IMR-90 (cell line): ENCODE measurements at regions not wholly inside any gene's neighbourhood (a gene's known extent, or its start where the extent isn't known, plus 50 kb on each side); places are given as distances from the start of the nearest gene placed in this dataset.

Source experiments
- ATAC-seq: fragments of 200-7000 bp; cut with Tn5 transposase; 2 replicates; pipeline ENCODE4 v1.9.1; 2020; ENCODE audit warnings: low read depth, mild to moderate bottlenecking, moderate library complexity
- BruUV-seq: library from RNA; stranded (reverse); fragments of 400-500 nt; replicated peaks from 2 replicates; lab custom pipeline; 2021; lab: Mats Ljungman, UMichigan
- CTCF ChIA-PET: fragments of 300-600 bp; formaldehyde crosslinking; extraction: SDS; loops from one replicate; lab custom pipeline; 2021; ENCODE audit warnings: antibody characterized with exemption; lab: Yijun Ruan, JAX
- POLR2A ChIA-PET: fragments of 300-600 bp; sonication (Branson Sonifier 250); formaldehyde crosslinking; loops from one replicate; lab custom pipeline; 2022; ENCODE audit warnings: antibody characterized with exemption; ENCODE audit not compliant: unreplicated experiment; lab: Charles Lee
- DNase-seq: peaks from one replicate; pipeline ENCODE4 v3.0.0; 2013
- H2AFZ ChIP-seq: replicated peaks from 2 replicates; pipeline ENCODE3; 2013; ENCODE audit warnings: low read length, mild to moderate bottlenecking; ENCODE audit not compliant: poor library complexity
- H2AK5ac ChIP-seq: 2 replicates; pipeline ENCODE4 v1.6.1; 2013; ENCODE audit warnings: low read depth, low read length, inconsistent platforms
- H2AK9ac ChIP-seq: replicated peaks from 2 replicates; pipeline ENCODE3; 2013; ENCODE audit warnings: mild to moderate bottlenecking, low read depth, low read length, moderate library complexity; ENCODE audit not compliant: poor library complexity
- H2BK120ac ChIP-seq: 2 replicates; pipeline ENCODE4 v1.6.1; 2013; ENCODE audit warnings: low read depth, low read length, inconsistent platforms
- H2BK15ac ChIP-seq: 3 replicates; pipeline ENCODE4 v1.6.1; 2013; ENCODE audit warnings: low read depth, low read length, inconsistent platforms
- H2BK20ac ChIP-seq: 2 replicates; pipeline ENCODE4 v1.6.1; 2013; ENCODE audit warnings: low read depth, mild to moderate bottlenecking, inconsistent platforms, low read length, moderate library complexity
- H2BK5ac ChIP-seq: 2 replicates; pipeline ENCODE4 v1.6.1; 2013; ENCODE audit warnings: mild to moderate bottlenecking, low read depth, low read length, inconsistent platforms; ENCODE audit not compliant: poor library complexity, severe bottlenecking
- H3K14ac ChIP-seq: replicated peaks from 2 replicates; pipeline ENCODE4 v1.6.1; 2013; ENCODE audit warnings: low read depth, low read length, inconsistent platforms
- H3K18ac ChIP-seq: 2 replicates; pipeline ENCODE4 v1.6.1; 2013; ENCODE audit warnings: low read depth, low read length, control low read depth
- H3K23ac ChIP-seq: 2 replicates; pipeline ENCODE4 v1.6.1; 2013; ENCODE audit warnings: low read depth, low read length, inconsistent platforms
- H3K27ac ChIP-seq: 2 replicates; pipeline ENCODE4 v1.5.1; 2013; ENCODE audit warnings: mild to moderate bottlenecking, control low read depth, low read length; ENCODE audit not compliant: insufficient read depth
- H3K27me3 ChIP-seq: 2 replicates; pipeline ENCODE4 v1.6.1; 2013; ENCODE audit warnings: low read length; ENCODE audit not compliant: control insufficient read depth, insufficient read depth
- H3K36me3 ChIP-seq: 2 replicates; pipeline ENCODE4 v1.6.1; 2013; ENCODE audit warnings: low read length, mixed read lengths; ENCODE audit not compliant: control insufficient read depth, insufficient read depth
- H3K4ac ChIP-seq: 2 replicates; pipeline ENCODE4 v1.6.1; 2013; ENCODE audit warnings: low read depth, low read length, inconsistent platforms
- H3K4me1 ChIP-seq: 2 replicates; pipeline ENCODE4 v1.6.1; 2013; ENCODE audit warnings: low read length, mixed read lengths; ENCODE audit not compliant: control insufficient read depth, insufficient read depth
- H3K4me2 ChIP-seq: 2 replicates; pipeline ENCODE4 v1.6.1; 2013; ENCODE audit warnings: low read depth, mild to moderate bottlenecking, control low read depth, low read length, moderate library complexity
- H3K4me3 ChIP-seq: 2 replicates; pipeline ENCODE4 v1.5.1; 2013; ENCODE audit warnings: low read depth, mild to moderate bottlenecking, control low read depth, low read length, moderate library complexity; ENCODE audit not compliant: insufficient read depth
- H3K56ac ChIP-seq: 2 replicates; pipeline ENCODE4 v1.6.1; 2013; ENCODE audit warnings: low read length, inconsistent platforms; ENCODE audit not compliant: insufficient read depth; ENCODE audit errors: extremely low read depth
- H3K79me1 ChIP-seq, 2 experiments: 2 replicates each; pipeline ENCODE4 v1.6.1; 2013; ENCODE audit warnings: low read length in 2 of 2, inconsistent platforms in 1 of 2, low read depth in 1 of 2
- H3K9ac ChIP-seq: 2 replicates; pipeline ENCODE4 v1.6.1; 2013; ENCODE audit warnings: low read depth, low read length, control low read depth
- H3K9me1 ChIP-seq: 2 replicates; pipeline ENCODE4 v1.6.1; 2013; ENCODE audit warnings: low read length, inconsistent platforms; ENCODE audit not compliant: insufficient read depth
- H3K9me3 ChIP-seq: 2 replicates; pipeline ENCODE4 v1.6.1; 2013; ENCODE audit warnings: low read length; ENCODE audit not compliant: control insufficient read depth, insufficient read depth
- H4K20me1 ChIP-seq: 2 replicates; pipeline ENCODE4 v1.6.1; 2013; ENCODE audit warnings: low read length, inconsistent platforms; ENCODE audit not compliant: insufficient read depth
- H4K5ac ChIP-seq: 2 replicates; pipeline ENCODE4 v1.6.1; 2013; ENCODE audit warnings: mild to moderate bottlenecking, low read depth, low read length, control low read depth
- H4K8ac ChIP-seq, 2 experiments: 2 replicates each; pipeline ENCODE4 v1.6.1; 2013; ENCODE audit warnings: low read depth in 2 of 2, low read length in 2 of 2, control low read depth in 1 of 2, inconsistent platforms in 1 of 2
- H4K91ac ChIP-seq: 2 replicates; pipeline ENCODE4 v1.6.1; 2013; ENCODE audit warnings: low read depth, low read length, inconsistent platforms; ENCODE audit not compliant: insufficient read depth
- CEBPB ChIP-seq: IDR thresholded peaks from 2 replicates; pipeline ENCODE4 v1.6.1; 2012; ENCODE audit warnings: low read depth, low read length, improper control_type of control experiment
- FOS ChIP-seq: fragments of 150-350 bp; IDR thresholded peaks from 2 replicates; pipeline ENCODE4 v1.6.1; 2016; ENCODE audit warnings: low read depth, low read length
- MAZ ChIP-seq: IDR thresholded peaks from 2 replicates; pipeline ENCODE4 v1.6.1; 2012; ENCODE audit warnings: low read depth, mild to moderate bottlenecking, low read length, improper control_type of control experiment, moderate library complexity, borderline replicate concordance
- RAD21 ChIP-seq: IDR thresholded peaks from 2 replicates; pipeline ENCODE4 v1.6.1; 2012; ENCODE audit warnings: low read length, improper control_type of control experiment
- RCOR1 ChIP-seq: IDR thresholded peaks from 2 replicates; pipeline ENCODE4 v1.6.1; 2012; ENCODE audit warnings: mild to moderate bottlenecking, low read length, improper control_type of control experiment; ENCODE audit not compliant: insufficient replicate concordance
- SMC3 ChIP-seq: fragments of 150-350 bp; IDR thresholded peaks from 2 replicates; pipeline ENCODE4 v1.6.1; 2016; ENCODE audit warnings: low read depth, mild to moderate bottlenecking, antibody characterized with exemption, low read length, moderate library complexity
- WGBS, 2 experiments: methylation state at CpG; one replicate each; pipeline versions ENCODE4 v1.1.5 to v1.1.7; 2013; ENCODE audit warnings: missing lambda C conversion rate in 2 of 2; ENCODE audit not compliant: insufficient read length in 1 of 2; ENCODE audit errors: extremely low coverage in 2 of 2; 5-methylcytosine and 5-hydroxymethylcytosine counted together
- dilution Hi-C: fragments of 300-500 bp; cut with HindIII; formaldehyde crosslinking; loops from one replicate; pipeline ENCODE4 v1.14.3; 2018; ENCODE audit warnings: low sequenced_read_pairs; ENCODE audit not compliant: unreplicated experiment
- in situ Hi-C: fragments of 300-500 bp; cut with MboI; formaldehyde crosslinking; loops from 3 replicates; pipeline ENCODE4 v1.14.3; 2019; ENCODE audit warnings: low sequenced_read_pairs, inconsistent platforms, mixed read lengths
- intact Hi-C: fragments of 100-400 bp; cut with micrococcal nuclease; formaldehyde crosslinking; loops from 2 replicates; pipeline ENCODE4 v1.10.0; 2022
- TF ChIP-seq, protein P1 (sequence below): conservative IDR thresholded peaks from 2 replicates; pipeline ENCODE4 v1.5.1; 2012; ENCODE audit warnings: mild to moderate bottlenecking, low read depth, low read length, improper control_type of control experiment

DNA sequence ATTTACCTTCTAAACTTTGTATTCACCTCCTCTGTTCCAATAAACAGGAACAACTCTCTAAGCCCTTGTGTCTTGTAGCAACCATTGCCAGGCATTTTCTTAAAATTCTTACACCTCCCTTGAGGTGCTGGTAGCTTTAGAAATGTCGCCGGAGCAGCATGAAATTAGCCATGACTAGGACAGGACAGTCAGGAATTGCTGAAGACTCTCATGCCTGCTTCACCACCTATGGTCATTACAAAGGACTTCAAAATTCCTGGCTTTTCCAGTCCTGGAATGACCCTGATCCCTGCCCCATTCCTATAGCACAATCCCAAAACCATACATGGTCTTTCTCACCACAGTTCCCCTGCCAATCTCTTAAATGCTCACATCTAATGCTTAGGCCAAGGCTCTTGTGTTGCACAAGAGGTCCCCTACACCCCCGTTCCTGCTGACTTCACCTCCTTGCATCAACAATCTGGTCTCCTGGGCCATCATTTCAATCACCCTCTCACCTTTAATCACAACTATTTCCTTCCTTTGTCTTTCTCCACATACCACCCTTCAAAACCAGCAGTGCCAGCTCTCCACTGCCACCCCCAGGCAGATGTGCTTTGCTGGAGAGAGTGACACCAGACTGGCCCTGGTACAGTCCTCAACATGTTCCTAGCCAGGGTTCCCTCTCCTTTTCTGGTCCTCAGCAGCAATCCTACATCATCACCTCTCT, 113.2 kb upstream of the TJP1 start:
- ChIA-PET POLR2A (interaction anchor here (0.8 kb wide), 1 partner anchor 133 kb away, joined by 7 read pairs; no protein-coding TSS in a partner anchor), CTCF (interaction anchor here (2.2 kb wide), 1 partner anchor 10 kb away, joined by 9 read pairs; no protein-coding TSS in a partner anchor)
- Histone ChIP-seq H3K23ac (no peak overlapping the region), H3K9me1 (peaks cover 20% of the 10 kb centered on the region), H2AFZ (peak overlapping the region; percentile 9), H3K27ac (no peak overlapping the region), H4K5ac (peak overlapping the region; percentile 35; the same call in 1 of the 2 replicates), H3K36me3 (no peaks in the 10 kb centered on the region), H3K9me3 (peaks cover 3% of the 10 kb centered on the region), H3K56ac (no peak overlapping the region), H3K4ac (peak overlapping the region; percentile 87), H3K27me3 (no peaks in the 10 kb centered on the region), H4K20me1 (no peaks in the 10 kb centered on the region), H2BK20ac (peak overlapping the region; percentile 53), H3K79me1 (0 out of 4 replicates have a peak, but pooled peaks cover 0 to 4% of the 10 kb centered on the region in 2 experiments), H2AK9ac (no peak overlapping the region), H3K4me2 (no peak overlapping the region), H2BK120ac (peak overlapping the region; percentile 70), H3K4me3 (no peak overlapping the region), H4K8ac (peak overlapping the region; percentile 4 to 26; a peak in 2 of 4 replicates), H3K9ac (no peak overlapping the region), H2BK5ac (no peak overlapping the region), H2BK15ac (peak overlapping the region; percentile 2), H2AK5ac (peak overlapping the region; percentile 84), H3K14ac (peak overlapping the region; percentile 70), H3K18ac (peak overlapping the region; percentile 49; the same call in 1 of the 2 replicates), H3K4me1 (peaks cover 16% of the 10 kb centered on the region), H4K91ac (peak overlapping the region; percentile 39)
- intact Hi-C loops, result loop anchor here (2.0 to 5.0 kb wide), 2 partner anchors 187 to 268 kb away; no protein-coding TSS in a partner anchor
- DNase-seq (no peak), ATAC-seq (no peak)
- no TSS peak for BruUV-seq
- TF ChIP-seq SMC3 (0 out of 2 replicates have a peak, but pooled peaks have one; percentile 13), RCOR1 (no peak), FOS (no peak), CEBPB (peak; percentile 76), MAZ (no peak), RAD21 (peak; percentile 25; the same call in 1 of the 2 replicates)
- TF ChIP-seq, protein P1, sequence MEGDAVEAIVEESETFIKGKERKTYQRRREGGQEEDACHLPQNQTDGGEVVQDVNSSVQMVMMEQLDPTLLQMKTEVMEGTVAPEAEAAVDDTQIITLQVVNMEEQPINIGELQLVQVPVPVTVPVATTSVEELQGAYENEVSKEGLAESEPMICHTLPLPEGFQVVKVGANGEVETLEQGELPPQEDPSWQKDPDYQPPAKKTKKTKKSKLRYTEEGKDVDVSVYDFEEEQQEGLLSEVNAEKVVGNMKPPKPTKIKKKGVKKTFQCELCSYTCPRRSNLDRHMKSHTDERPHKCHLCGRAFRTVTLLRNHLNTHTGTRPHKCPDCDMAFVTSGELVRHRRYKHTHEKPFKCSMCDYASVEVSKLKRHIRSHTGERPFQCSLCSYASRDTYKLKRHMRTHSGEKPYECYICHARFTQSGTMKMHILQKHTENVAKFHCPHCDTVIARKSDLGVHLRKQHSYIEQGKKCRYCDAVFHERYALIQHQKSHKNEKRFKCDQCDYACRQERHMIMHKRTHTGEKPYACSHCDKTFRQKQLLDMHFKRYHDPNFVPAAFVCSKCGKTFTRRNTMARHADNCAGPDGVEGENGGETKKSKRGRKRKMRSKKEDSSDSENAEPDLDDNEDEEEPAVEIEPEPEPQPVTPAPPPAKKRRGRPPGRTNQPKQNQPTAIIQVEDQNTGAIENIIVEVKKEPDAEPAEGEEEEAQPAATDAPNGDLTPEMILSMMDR, result 0 out of 2 replicates have a peak, but pooled peaks have one; percentile 15
- 83% methylated on average over 3 of the region's 3 CpGs; no CpG with 5 or more reads in 1 of the 2 experiments for whole genome bisulfite sequencing, 2 experiments
- in situ Hi-C loops, result loop anchor here (10.0 kb wide), 1 partner anchor 261 kb away; no protein-coding TSS in a partner anchor
- dilution Hi-C loops, result no loop called here
